ENCODE measurements at regions not wholly inside any gene's neighbourhood (a gene's known extent, or its start where the extent isn't known, plus 50 kb on each side); places are given as distances from the start of the nearest gene placed in this dataset.
"Not testable (repeated sequence)": the region's sequence is repeated elsewhere in the genome, so short reads cannot be mapped to it uniquely, and the experiment has no call there.

- WGBS, 2 donors, result 88 to 95% methylated on average over 3 to 5 of the region's 10 CpGs
- DNase-seq; H3K36me3 ChIP-seq (ENCODE audit: control insufficient read depth in 1 of 2, insufficient read depth in 2 of 2, low read length in 1 of 2); H3K27ac ChIP-seq (ENCODE audit: low read depth in 1 of 2, low read length in 2 of 2); ATAC-seq (ENCODE audit: low FRiP score); intact Hi-C loops (cut with DNase I); H3K27me3 ChIP-seq (ENCODE audit: control insufficient read depth in 1 of 2, insufficient read depth in 2 of 2, low read length in 1 of 2); H3K9me3 ChIP-seq (ENCODE audit: control insufficient read depth, low read length); H3K4me3 ChIP-seq (ENCODE audit: low read length in 2 of 2); H3K4me1 ChIP-seq (ENCODE audit: control insufficient read depth in 1 of 2, insufficient read depth in 2 of 2, low read length in 2 of 2): not testable (repeated sequence)
Observed at GRCh38 chr3:195654746-195655145, 66.0 kb upstream of the MUC20 start.

- H3K27me3 ChIP-seq (ENCODE audit: control insufficient read depth in 1 of 2, insufficient read depth in 2 of 2, low read length in 1 of 2); H3K27ac ChIP-seq (ENCODE audit: low read depth in 1 of 2, low read length in 2 of 2); H3K4me1 ChIP-seq (ENCODE audit: control insufficient read depth in 1 of 2, insufficient read depth in 2 of 2, low read length in 2 of 2); ATAC-seq (ENCODE audit: low FRiP score); H3K9me3 ChIP-seq (ENCODE audit: control insufficient read depth, low read length); H3K4me3 ChIP-seq (ENCODE audit: low read length in 2 of 2); intact Hi-C loops (cut with DNase I); H3K36me3 ChIP-seq (ENCODE audit: control insufficient read depth in 1 of 2, insufficient read depth in 2 of 2, low read length in 1 of 2); DNase-seq: not testable (repeated sequence)
- 82 to 86% methylated on average over 12 to 14 of the region's 15 CpGs for WGBS, 2 donors
Observed at GRCh38 chr3:195654138-195654537, 66.6 kb upstream of the MUC20 start.

- intact Hi-C loops (cut with DNase I); H3K27me3 ChIP-seq (ENCODE audit: control insufficient read depth in 1 of 2, insufficient read depth in 2 of 2, low read length in 1 of 2); DNase-seq; H3K4me1 ChIP-seq (ENCODE audit: control insufficient read depth in 1 of 2, insufficient read depth in 2 of 2, low read length in 2 of 2); H3K9me3 ChIP-seq (ENCODE audit: control insufficient read depth, low read length); H3K36me3 ChIP-seq (ENCODE audit: control insufficient read depth in 1 of 2, insufficient read depth in 2 of 2, low read length in 1 of 2); H3K4me3 ChIP-seq (ENCODE audit: low read length in 2 of 2); ATAC-seq (ENCODE audit: low FRiP score); H3K27ac ChIP-seq (ENCODE audit: low read depth in 1 of 2, low read length in 2 of 2): not testable (repeated sequence)
- 2 to 4% methylated on average over 11 of the region's 14 CpGs for WGBS, 2 donors
Observed at GRCh38 chr3:195653641-195654040, 67.1 kb upstream of the MUC20 start.

- H3K4me3 ChIP-seq (ENCODE audit: low read length in 2 of 2); H3K4me1 ChIP-seq (ENCODE audit: control insufficient read depth in 1 of 2, insufficient read depth in 2 of 2, low read length in 2 of 2); H3K9me3 ChIP-seq (ENCODE audit: control insufficient read depth, low read length); intact Hi-C loops (cut with DNase I); DNase-seq; ATAC-seq (ENCODE audit: low FRiP score); H3K36me3 ChIP-seq (ENCODE audit: control insufficient read depth in 1 of 2, insufficient read depth in 2 of 2, low read length in 1 of 2); H3K27ac ChIP-seq (ENCODE audit: low read depth in 1 of 2, low read length in 2 of 2); H3K27me3 ChIP-seq (ENCODE audit: control insufficient read depth in 1 of 2, insufficient read depth in 2 of 2, low read length in 1 of 2): not testable (repeated sequence)
- 93 to 96% methylated on average over 19 of the region's 19 CpGs for WGBS, 2 donors
Observed at GRCh38 chr3:195647912-195648702, 64.4 kb upstream of the APOD start.

- H3K27me3 ChIP-seq (ENCODE audit: control insufficient read depth in 1 of 2, insufficient read depth in 2 of 2, low read length in 1 of 2); H3K36me3 ChIP-seq (ENCODE audit: control insufficient read depth in 1 of 2, insufficient read depth in 2 of 2, low read length in 1 of 2); H3K4me1 ChIP-seq (ENCODE audit: control insufficient read depth in 1 of 2, insufficient read depth in 2 of 2, low read length in 2 of 2); H3K4me3 ChIP-seq (ENCODE audit: low read length in 2 of 2); ATAC-seq (ENCODE audit: low FRiP score); H3K27ac ChIP-seq (ENCODE audit: low read depth in 1 of 2, low read length in 2 of 2); intact Hi-C loops (cut with DNase I); H3K9me3 ChIP-seq (ENCODE audit: control insufficient read depth, low read length); DNase-seq: not testable (repeated sequence)
- WGBS, 2 donors, result 89 to 90% methylated on average over 8 of the region's 8 CpGs
Observed at GRCh38 chr3:195645872-195646271, 62.1 kb upstream of the APOD start.

- H3K27me3 ChIP-seq (ENCODE audit: control insufficient read depth in 1 of 2, insufficient read depth in 2 of 2, low read length in 1 of 2); H3K9me3 ChIP-seq (ENCODE audit: control insufficient read depth, low read length); H3K27ac ChIP-seq (ENCODE audit: low read depth in 1 of 2, low read length in 2 of 2); DNase-seq; H3K4me3 ChIP-seq (ENCODE audit: low read length in 2 of 2); ATAC-seq (ENCODE audit: low FRiP score); H3K4me1 ChIP-seq (ENCODE audit: control insufficient read depth in 1 of 2, insufficient read depth in 2 of 2, low read length in 2 of 2); H3K36me3 ChIP-seq (ENCODE audit: control insufficient read depth in 1 of 2, insufficient read depth in 2 of 2, low read length in 1 of 2); intact Hi-C loops (cut with DNase I): not testable (repeated sequence)
- 78 to 83% methylated on average over 9 to 11 of the region's 11 CpGs for WGBS, 2 donors
Observed at GRCh38 chr3:195643245-195643644, 59.5 kb upstream of the APOD start.

GRCh38 chr3:195642311-195642710 lies 58.6 kb upstream of the APOD start:
- H3K27me3 ChIP-seq (ENCODE audit: control insufficient read depth in 1 of 2, insufficient read depth in 2 of 2, low read length in 1 of 2); H3K27ac ChIP-seq (ENCODE audit: low read depth in 1 of 2, low read length in 2 of 2); H3K4me1 ChIP-seq (ENCODE audit: control insufficient read depth in 1 of 2, insufficient read depth in 2 of 2, low read length in 2 of 2); DNase-seq; H3K4me3 ChIP-seq (ENCODE audit: low read length in 2 of 2); ATAC-seq (ENCODE audit: low FRiP score); H3K36me3 ChIP-seq (ENCODE audit: control insufficient read depth in 1 of 2, insufficient read depth in 2 of 2, low read length in 1 of 2); intact Hi-C loops (cut with DNase I); H3K9me3 ChIP-seq (ENCODE audit: control insufficient read depth, low read length): not testable (repeated sequence)
- 80 to 81% methylated on average over 15 of the region's 15 CpGs for WGBS, 2 donors

GRCh38 chr3:195638456-195638855 lies 54.7 kb upstream of the APOD start:
- WGBS, 2 donors, result 89 to 93% methylated on average over 9 of the region's 10 CpGs
- intact Hi-C loops (cut with DNase I); ATAC-seq (ENCODE audit: low FRiP score); H3K4me1 ChIP-seq (ENCODE audit: control insufficient read depth in 1 of 2, insufficient read depth in 2 of 2, low read length in 2 of 2); H3K27me3 ChIP-seq (ENCODE audit: control insufficient read depth in 1 of 2, insufficient read depth in 2 of 2, low read length in 1 of 2); H3K9me3 ChIP-seq (ENCODE audit: control insufficient read depth, low read length); H3K36me3 ChIP-seq (ENCODE audit: control insufficient read depth in 1 of 2, insufficient read depth in 2 of 2, low read length in 1 of 2); DNase-seq; H3K4me3 ChIP-seq (ENCODE audit: low read length in 2 of 2); H3K27ac ChIP-seq (ENCODE audit: low read depth in 1 of 2, low read length in 2 of 2): not testable (repeated sequence)

DNA sequence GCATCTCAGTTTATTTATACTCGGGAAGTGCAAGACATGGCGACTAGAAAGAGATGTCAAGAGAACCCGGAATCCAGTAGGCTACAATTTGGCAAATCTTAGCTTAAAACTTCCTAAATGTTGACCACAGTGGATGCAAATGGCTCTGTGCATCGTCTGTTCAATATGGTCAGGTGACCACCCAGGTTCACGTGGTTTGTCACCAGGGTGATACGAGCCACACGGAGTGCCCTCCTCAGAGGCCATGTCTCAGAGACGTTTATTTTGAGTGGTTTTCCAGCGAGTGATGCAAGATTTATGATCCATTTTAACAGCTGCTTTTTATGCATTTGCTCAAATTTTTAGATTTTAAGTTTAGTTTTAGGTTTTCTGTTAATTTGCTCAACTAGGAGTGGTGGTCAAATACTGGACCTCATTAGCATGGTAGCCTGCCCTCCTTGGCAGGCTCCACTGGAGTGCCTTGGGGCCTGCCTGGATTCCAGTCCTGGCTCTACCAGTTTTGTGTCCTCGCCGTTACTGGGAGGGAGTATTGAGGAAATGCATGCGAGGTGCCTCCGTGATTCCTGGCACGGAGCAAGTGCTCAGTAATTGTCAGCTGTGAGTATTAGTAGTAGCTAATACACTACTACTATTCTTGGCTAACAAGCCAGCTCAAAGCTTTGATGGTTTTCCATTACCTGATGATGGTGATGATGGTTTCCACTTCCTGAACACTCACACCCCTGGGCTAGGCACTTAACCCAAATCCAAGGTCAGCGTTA lies 53.9 kb upstream of the APOD start:
- ATAC-seq (ENCODE audit: low FRiP score); H3K4me3 ChIP-seq (ENCODE audit: low read length in 2 of 2); H3K9me3 ChIP-seq (ENCODE audit: control insufficient read depth, low read length); DNase-seq; H3K27me3 ChIP-seq (ENCODE audit: control insufficient read depth in 1 of 2, insufficient read depth in 2 of 2, low read length in 1 of 2); H3K4me1 ChIP-seq (ENCODE audit: control insufficient read depth in 1 of 2, insufficient read depth in 2 of 2, low read length in 2 of 2); intact Hi-C loops (cut with DNase I); H3K27ac ChIP-seq (ENCODE audit: low read depth in 1 of 2, low read length in 2 of 2); H3K36me3 ChIP-seq (ENCODE audit: control insufficient read depth in 1 of 2, insufficient read depth in 2 of 2, low read length in 1 of 2): not testable (repeated sequence)
- WGBS, 2 donors, result 75 to 77% methylated on average over 15 of the region's 15 CpGs
